GM12875 (cell line): ENCODE measurements at regions not wholly inside any gene's neighbourhood (a gene's known extent, or its start where the extent isn't known, plus 50 kb on each side); places are given as distances from the start of the nearest gene placed in this dataset.
"Not testable (repeated sequence)": the region's sequence is repeated elsewhere in the genome, so short reads cannot be mapped to it uniquely, and the experiment has no call there.

Experiments
- H3K4me3 ChIP-seq: one replicate; pipeline ENCODE4 v1.5.1; 2011; ENCODE audit warnings: low read depth, low read length, control low read depth
- TF ChIP-seq, protein P1 (sequence below): IDR thresholded peaks from 2 replicates; pipeline ENCODE4 v1.5.1; 2011; ENCODE audit warnings: low read depth, mild to moderate bottlenecking, control low read depth, inconsistent platforms, low read length, moderate library complexity, borderline replicate concordance; ENCODE audit not compliant: insufficient read depth

DNA sequence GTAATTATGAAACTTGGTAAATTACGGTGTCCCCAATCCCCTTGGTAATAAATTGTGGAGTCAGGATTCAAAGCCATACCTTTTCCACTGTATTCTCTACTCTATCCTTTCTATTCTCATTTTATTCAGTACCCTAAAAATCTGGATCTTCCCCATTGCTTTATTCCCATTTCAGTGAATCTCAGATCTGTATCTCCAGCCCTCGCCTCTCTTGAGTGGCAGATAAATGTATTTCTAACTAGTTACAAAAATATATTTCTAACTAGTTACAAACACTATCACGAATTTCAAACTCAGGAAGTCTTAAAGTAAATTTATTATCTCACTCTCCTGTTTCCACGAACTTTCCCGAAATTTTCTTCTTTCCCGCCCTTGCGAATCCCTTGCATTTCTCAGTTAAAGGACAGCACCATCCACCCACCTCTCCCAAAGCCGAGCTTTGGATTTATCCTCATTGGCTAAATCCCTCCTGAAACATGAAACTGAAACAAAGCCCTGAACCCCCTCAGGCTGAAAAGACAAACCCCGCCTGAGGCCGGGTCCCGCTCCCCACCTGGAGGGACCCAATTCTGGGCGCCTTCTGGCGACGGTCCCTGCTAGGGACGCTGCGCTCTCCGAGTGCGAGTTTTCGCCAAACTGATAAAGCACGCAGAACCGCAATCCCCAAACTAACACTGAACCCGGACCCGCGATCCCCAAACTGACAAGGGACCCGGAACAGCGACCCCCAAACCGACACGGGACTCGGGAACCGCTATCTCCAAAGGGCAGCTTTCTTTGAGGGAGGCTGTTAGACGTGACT is 164.3 kb upstream of the PABPC3 start:
- TF ChIP-seq, protein P1, sequence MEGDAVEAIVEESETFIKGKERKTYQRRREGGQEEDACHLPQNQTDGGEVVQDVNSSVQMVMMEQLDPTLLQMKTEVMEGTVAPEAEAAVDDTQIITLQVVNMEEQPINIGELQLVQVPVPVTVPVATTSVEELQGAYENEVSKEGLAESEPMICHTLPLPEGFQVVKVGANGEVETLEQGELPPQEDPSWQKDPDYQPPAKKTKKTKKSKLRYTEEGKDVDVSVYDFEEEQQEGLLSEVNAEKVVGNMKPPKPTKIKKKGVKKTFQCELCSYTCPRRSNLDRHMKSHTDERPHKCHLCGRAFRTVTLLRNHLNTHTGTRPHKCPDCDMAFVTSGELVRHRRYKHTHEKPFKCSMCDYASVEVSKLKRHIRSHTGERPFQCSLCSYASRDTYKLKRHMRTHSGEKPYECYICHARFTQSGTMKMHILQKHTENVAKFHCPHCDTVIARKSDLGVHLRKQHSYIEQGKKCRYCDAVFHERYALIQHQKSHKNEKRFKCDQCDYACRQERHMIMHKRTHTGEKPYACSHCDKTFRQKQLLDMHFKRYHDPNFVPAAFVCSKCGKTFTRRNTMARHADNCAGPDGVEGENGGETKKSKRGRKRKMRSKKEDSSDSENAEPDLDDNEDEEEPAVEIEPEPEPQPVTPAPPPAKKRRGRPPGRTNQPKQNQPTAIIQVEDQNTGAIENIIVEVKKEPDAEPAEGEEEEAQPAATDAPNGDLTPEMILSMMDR = no peak
- peak overlapping the region; percentile 15 for H3K4me3 ChIP-seq

DNA sequence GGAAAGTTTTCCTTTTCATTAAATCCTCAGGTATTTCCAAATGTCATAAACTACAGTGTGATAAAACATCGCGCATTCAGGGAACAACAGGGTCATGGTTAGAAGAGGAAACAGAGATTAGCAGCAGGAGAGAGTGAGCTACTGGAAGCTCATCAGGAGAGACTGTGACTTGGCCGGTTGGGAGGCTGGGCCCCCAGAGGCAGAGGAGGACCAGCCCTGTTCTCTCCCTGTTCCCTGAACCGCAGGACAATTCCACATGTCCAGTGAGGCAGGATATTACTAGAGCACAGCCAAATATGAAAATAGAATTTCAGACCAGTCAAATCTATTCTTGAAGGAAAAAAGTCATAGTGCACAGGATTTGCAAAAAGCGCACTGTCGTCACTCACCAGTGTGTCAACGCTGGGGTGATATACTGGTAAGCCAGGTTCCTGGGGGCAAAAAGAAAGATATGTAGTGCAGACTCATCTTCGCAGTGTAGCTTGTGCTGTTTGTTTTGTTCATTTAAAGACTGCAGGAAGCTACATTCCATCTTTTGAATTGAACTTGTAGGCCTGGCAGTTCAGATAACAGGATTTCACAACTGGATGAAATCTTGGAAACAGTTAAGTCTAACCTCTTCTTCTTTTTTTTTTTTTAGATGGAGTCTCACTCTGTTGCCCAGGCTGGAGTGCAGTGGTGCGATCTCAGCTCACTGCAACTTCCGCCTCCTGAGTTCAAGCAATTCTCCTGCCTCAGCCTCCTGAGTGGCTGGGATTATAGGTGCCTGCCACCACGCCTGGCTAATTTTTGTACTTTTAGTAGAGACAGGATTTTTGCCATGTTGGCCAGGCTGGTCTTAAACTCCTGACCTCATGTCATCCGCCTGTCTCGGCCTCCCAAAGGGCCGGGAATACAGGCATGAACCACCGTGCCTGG is 162.6 kb upstream of the PABPC3 start:
- H3K4me3 ChIP-seq = not testable (repeated sequence)

DNA sequence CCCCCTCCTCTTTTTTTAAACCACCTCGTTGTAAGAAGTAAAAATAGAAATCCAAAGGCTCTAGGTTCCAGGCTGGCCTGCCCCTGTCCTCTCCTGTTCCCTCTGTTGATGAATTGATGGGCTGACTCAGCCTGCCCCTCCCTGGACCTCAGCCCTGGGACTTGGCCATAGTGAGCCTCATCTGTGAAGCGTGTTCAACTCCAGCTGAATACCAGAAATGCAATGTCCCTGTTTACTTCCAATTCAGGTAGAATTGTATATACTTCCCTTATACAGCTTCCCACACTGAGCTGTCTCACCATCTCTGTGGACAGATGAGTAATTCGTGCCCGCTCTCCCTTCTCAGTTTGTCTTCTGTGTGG is 161.9 kb upstream of the PABPC3 start:
- H3K4me3 ChIP-seq = not testable (repeated sequence)

DNA sequence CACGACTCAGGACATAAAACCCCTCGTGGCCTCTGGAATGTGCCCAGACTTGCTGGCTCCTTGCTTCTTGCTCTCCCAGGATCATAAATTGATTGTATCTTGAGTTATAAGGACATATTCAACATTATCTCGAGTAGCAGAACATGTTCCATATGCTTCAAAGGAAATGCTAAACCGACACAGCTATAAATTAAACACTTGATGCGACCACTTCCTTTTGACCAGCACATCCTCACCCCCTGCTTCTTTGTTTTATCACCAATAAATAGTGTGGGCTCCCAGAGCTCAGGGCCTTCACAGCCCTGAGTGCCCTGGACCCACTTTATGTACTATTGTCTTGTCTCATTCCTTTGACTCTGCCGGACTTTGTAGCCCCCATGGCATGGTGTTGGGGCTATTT is 157.0 kb upstream of the PABPC3 start:
- TF ChIP-seq, protein P1 = no peak
- H3K4me3 ChIP-seq = no peak overlapping the region

DNA sequence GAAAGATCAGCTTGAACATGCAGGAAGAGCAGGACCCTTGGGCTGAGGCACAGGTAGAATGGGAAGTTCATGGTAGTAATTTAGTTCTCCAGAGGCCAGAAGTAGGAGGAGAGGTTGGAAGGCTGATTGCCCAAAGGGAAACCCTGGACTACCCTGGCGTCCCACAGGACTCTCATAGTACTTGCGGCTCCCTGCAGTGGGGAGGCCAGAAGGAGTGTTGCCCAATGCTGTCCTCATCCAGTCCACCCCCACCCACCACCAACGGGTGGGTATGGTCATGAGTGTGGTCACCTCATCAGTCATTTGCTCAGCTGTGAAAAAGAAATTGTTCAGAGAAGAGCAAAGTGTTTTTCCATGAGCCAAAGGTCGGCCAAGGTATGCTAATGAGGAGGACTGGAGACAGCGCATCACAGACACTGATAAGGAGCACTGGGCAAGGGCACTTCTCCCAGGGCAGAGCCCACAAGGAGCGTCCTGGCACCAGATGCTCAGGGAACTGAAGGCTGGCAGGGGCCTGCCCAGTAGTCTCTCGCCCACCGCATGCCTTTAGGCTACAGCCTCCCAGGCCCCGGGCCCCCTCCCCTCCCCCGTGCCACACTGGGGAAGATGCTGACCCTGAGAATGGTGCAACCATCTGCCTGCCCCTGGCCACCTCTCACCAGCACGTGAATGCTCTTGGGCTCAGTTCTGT is 154.8 kb upstream of the PABPC3 start:
- not testable (repeated sequence) for H3K4me3 ChIP-seq

DNA sequence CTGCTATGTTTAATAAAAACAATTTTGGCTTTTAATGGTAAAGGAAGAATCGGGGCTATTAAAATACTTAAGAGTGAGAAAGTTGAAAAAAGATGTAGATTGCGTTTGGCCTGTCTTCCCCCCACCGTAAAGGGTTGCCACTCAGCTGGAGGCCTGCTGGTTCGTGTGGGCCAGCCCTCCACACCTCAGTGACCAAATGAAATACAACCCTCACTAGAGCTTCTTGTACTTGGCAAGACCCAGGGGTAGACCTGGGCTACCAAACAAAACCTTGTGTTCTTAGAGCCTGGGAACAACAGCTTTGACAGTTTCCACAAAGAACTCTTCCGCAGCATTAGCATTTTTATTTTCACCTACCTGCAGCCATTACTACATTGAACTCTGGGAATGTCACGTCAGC is 152.8 kb upstream of the PABPC3 start:
- H3K4me3 ChIP-seq = no peak overlapping the region
- TF ChIP-seq, protein P1 = no peak

DNA sequence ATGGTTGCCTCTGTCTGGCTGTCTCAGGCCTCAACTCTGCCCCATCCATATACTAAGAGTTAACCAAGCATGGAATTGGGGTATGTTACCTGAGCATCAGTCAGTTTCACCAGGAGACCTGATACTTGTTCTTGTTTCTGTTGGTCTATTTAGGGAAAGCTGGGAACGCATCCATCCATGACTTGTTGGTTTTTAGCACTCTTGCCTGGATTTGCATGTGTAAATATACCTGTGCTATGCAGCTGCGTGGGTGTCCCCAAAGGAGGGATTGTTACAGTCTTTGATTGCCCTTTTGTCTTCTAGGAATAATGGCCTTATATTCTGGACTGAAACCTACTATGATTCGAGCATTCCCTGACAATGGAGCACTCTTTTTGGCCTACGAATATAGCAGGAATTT is 151.9 kb upstream of the PABPC3 start:
- H3K4me3 ChIP-seq = not testable (repeated sequence)

DNA sequence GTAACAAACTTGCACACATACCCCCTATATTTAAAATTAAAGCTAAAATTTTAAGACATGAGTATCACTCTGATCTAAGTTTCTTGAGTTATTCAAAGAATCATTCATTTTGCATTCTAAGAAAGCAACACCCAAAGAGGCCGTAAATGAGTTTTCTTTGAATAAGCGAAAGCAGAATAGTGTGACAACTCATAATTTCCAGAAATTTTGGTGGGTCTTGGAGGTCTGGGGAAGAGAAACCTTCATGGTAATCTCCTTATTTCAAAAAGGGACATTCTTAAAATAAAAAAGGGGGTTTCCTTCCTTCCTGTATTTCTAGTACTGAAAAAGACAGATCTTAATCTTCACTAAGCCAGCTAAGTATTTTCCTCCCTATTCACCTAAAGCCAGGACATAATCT is 147.0 kb upstream of the PABPC3 start:
- not testable (repeated sequence) for H3K4me3 ChIP-seq

DNA sequence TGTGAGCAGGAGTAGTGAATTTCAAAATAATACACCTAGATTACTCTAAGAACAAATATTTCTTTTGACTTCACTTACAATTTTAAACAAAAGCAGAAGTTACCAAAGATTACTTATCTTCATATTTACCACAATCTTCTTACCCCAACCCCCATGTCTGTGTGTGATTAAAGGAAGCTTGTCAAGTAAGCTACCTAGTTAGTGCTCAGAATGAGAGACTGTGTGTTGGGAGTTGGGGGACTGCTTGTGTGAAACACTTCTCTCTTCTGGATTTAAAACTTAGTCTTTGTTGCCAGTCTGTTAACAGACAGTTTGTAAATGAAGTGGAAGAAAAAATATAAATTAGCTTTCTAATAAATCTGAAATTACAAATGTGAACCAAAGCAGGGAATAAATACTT is 145.3 kb upstream of the PABPC3 start:
- not testable (repeated sequence) for H3K4me3 ChIP-seq

DNA sequence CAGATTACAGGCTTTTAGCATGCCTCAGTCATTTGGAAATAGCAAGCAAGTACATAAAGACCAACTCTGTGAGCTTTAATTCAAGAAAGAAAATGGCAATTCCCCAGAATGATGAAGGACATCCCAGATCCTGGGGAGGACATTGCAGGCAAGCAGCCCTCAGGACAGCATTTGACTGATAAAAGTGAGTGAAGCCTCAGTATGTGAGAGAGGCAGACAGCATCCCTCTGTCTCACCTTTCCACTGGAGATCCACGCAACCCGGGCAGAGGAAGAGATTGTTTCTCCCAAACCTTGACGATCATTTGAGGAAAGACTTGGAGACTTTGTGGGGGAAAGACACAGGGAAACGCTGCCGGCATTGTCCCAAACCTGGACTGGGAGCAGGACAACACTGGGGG is 128.0 kb upstream of the PABPC3 start:
- H3K4me3 ChIP-seq = not testable (repeated sequence)

DNA sequence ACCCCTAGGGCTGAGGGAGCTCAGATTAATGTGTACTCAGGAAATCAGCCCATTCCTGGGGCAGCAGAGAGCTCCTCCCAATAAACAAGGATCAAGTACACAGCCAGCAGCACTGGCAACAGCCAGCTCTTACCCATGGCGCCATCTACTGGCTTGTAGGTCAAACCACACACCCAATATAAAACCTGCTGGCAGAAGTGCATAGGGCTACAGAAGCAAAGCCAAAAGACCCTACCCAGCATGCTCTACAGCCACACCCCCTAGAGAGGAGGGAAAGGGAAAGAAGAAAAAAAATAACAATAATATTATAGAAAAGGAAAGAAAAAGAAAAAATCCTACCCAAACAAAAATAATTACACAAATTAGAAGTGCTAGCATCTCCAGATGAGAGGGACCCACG is 127.5 kb upstream of the PABPC3 start:
- not testable (repeated sequence) for H3K4me3 ChIP-seq

DNA sequence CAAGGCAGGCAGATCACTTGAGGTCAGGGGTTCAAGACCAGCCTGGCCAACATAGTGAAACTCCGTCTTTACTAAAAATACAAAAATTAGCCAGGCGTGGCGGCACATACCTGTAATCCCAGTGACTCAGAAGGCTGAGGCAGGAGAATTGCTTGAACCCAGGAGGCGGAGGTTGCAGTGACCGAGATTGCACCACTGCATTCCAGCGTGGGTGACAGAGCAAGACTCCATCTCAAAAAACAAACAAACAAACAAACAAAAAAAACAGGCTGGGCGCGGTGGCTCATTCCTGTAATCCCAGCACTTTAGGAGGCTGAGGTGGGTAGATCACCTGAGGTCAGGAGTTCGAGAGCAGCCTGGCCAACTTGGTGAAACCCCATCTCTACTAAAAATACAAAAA is 122.8 kb upstream of the PABPC3 start:
- H3K4me3 ChIP-seq = not testable (repeated sequence)

DNA sequence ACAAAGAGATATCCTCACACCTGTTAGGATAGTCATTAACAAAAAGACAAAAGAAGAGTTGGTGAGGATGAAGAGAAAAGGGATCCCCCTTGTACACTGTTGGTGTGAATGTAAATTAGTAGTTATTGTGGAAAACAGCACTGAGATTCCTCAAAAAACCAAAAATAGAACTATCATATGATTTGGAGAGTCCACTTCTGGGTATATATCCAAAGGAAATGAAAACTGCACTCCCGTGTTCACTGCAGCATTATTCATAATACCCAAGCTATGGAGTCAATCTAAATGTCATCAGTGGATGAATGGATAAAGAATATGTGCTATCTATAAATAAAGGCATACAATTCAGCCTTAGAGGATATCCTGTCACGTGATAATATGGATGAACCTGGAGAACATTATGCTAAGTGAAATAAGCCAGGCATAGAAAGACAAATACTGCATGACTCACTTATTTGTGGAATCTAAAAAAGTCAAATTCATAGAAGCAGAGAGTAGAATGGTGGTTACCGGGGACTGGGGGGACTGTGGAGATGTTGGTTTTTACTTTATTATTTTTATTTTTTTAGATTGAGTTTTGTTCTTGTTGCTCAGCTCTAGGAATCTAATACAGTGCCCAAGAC is 114.6 kb upstream of the PABPC3 start:
- not testable (repeated sequence) for H3K4me3 ChIP-seq
